ENCODE measurements at regions not wholly inside any gene's neighbourhood (a gene's known extent, or its start where the extent isn't known, plus 50 kb on each side); places are given as distances from the start of the nearest gene placed in this dataset.

GRCh38 chr2:64222351-64222750 is 78.1 kb upstream of the PELI1 start:
- Histone ChIP-seq H3K4me1 (ENCODE audit: control insufficient read depth in 1 of 2, low read depth in 2 of 2) (peaks cover 0 to 1% of the 10 kb centered on the region in 2 donors), H3K4me3 (no peak overlapping the region), H3K27me3 (replicated peaks; ENCODE audit: insufficient read depth) (no peaks in the 10 kb centered on the region), H3K36me3 (no peaks in the 10 kb centered on the region), H3K9me3 (no peaks in the 10 kb centered on the region), H3K27ac (no peak overlapping the region)
- no peak for TF ChIP-seq CTCF (IDR thresholded peaks at IDR 0.05)
- DNase-seq (ENCODE audit: low spot score), result no peak
- ATAC-seq (ENCODE audit: insufficient number of reproducible peaks, low FRiP score, low read depth), result no peak

- Histone ChIP-seq H3K4me1 (ENCODE audit: control insufficient read depth in 1 of 2, low read depth in 2 of 2) (peaks cover 0 to 6% of the 10 kb centered on the region in 2 donors), H3K4me3 (no peak overlapping the region), H3K36me3 (no peaks in the 10 kb centered on the region), H3K27me3 (replicated peaks; ENCODE audit: insufficient read depth) (no peaks in the 10 kb centered on the region), H3K9me3 (no peaks in the 10 kb centered on the region), H3K27ac (no peak overlapping the region)
- DNase-seq (ENCODE audit: low spot score) (no peak), ATAC-seq (ENCODE audit: insufficient number of reproducible peaks, low FRiP score, low read depth) (no peak)
- TF ChIP-seq CTCF (IDR thresholded peaks at IDR 0.05), result no peak
These were observed 78.8 kb upstream of the PELI1 start for GRCh38 chr2:64223055-64223454.

- no peak for TF ChIP-seq CTCF (IDR thresholded peaks at IDR 0.05)
- no peak overlapping the region for H3K27ac ChIP-seq
- DNase-seq (ENCODE audit: low spot score) (no peak), ATAC-seq (ENCODE audit: insufficient number of reproducible peaks, low FRiP score, low read depth) (no peak)
- H3K27me3 ChIP-seq (replicated peaks; ENCODE audit: insufficient read depth), result no peaks in the 10 kb centered on the region
- peaks cover 0 to 6% of the 10 kb centered on the region in 2 donors for H3K4me1 ChIP-seq (ENCODE audit: control insufficient read depth in 1 of 2, low read depth in 2 of 2)
- H3K36me3 ChIP-seq, result no peaks in the 10 kb centered on the region
- no peak overlapping the region for H3K4me3 ChIP-seq
- H3K9me3 ChIP-seq, result no peaks in the 10 kb centered on the region
These were observed 81.3 kb upstream of the PELI1 start for GRCh38 chr2:64225491-64225890.

GRCh38 chr2:64226611-64227010 is 82.4 kb upstream of the PELI1 start:
- TF ChIP-seq CTCF (IDR thresholded peaks at IDR 0.05), result no peak
- H3K27ac ChIP-seq, result no peak overlapping the region
- peaks cover 0 to 6% of the 10 kb centered on the region in 2 donors for H3K4me1 ChIP-seq (ENCODE audit: control insufficient read depth in 1 of 2, low read depth in 2 of 2)
- no peaks in the 10 kb centered on the region for H3K27me3 ChIP-seq (replicated peaks; ENCODE audit: insufficient read depth)
- ATAC-seq (ENCODE audit: insufficient number of reproducible peaks, low FRiP score, low read depth), result no peak
- H3K36me3 ChIP-seq, result no peaks in the 10 kb centered on the region
- no peak overlapping the region for H3K4me3 ChIP-seq
- no peaks in the 10 kb centered on the region for H3K9me3 ChIP-seq
- no peak for DNase-seq (ENCODE audit: low spot score)

- Histone ChIP-seq H3K4me1 (ENCODE audit: control insufficient read depth in 1 of 2, low read depth in 2 of 2) (peaks cover 0 to 6% of the 10 kb centered on the region in 2 donors), H3K27me3 (replicated peaks; ENCODE audit: insufficient read depth) (no peaks in the 10 kb centered on the region), H3K4me3 (peak overlapping the region; percentile 74), H3K9me3 (no peaks in the 10 kb centered on the region), H3K27ac (peak overlapping the region in 1 of 2 donors; percentile 29), H3K36me3 (no peaks in the 10 kb centered on the region)
- no peak for TF ChIP-seq CTCF (IDR thresholded peaks at IDR 0.05)
- ATAC-seq (ENCODE audit: insufficient number of reproducible peaks, low FRiP score, low read depth), result no peak
- no peak for DNase-seq (ENCODE audit: low spot score)
These were observed 83.4 kb upstream of the PELI1 start for GRCh38 chr2:64227603-64228125.
